Activated B cell treated with CpG ODN at 0.5 μM for 24 hours (primary cell): ENCODE measurements at regions not wholly inside any gene's neighbourhood (a gene's known extent, or its start where the extent isn't known, plus 50 kb on each side); places are given as distances from the start of the nearest gene placed in this dataset.

Experiments used
- ATAC-seq: fragments of 200-7000 bp; cut with Tn5 transposase; one replicate; pipeline ENCODE4 v1.10.0; 2021; ENCODE audit warnings: low read depth, mild to moderate bottlenecking, moderate library complexity
- CTCF ChIA-PET: fragments of 350-600 bp; sonication (Branson Sonifier 250); formaldehyde crosslinking; loops from one replicate; lab custom pipeline; 2021; ENCODE audit warnings: antibody characterized with exemption; lab: Charles Lee
- POLR2A ChIA-PET: fragments of 350-600 bp; sonication (Branson Sonifier 250); formaldehyde crosslinking; loops from one replicate; lab custom pipeline; 2021; ENCODE audit warnings: antibody characterized with exemption; lab: Charles Lee
- DNase-seq: peaks from one replicate; pipeline ENCODE4 v3.0.0; 2022
- H3K27ac Mint-ChIP-seq: one replicate; pipeline ENCODE4 v1.8.0; 2020; ENCODE audit warnings: mixed read lengths
- H3K27me3 Mint-ChIP-seq: one replicate; pipeline ENCODE4 v1.8.0; 2021; ENCODE audit warnings: mixed read lengths
- H3K36me3 Mint-ChIP-seq: one replicate; pipeline ENCODE4 v1.8.0; 2021; ENCODE audit warnings: low read depth, mixed read lengths
- H3K4me1 Mint-ChIP-seq: one replicate; pipeline ENCODE4 v1.8.0; 2021; ENCODE audit warnings: mixed read lengths
- H3K4me3 Mint-ChIP-seq: one replicate; pipeline ENCODE4 v1.8.0; 2020; ENCODE audit warnings: mild to moderate bottlenecking, mixed read lengths
- H3K9me3 Mint-ChIP-seq: one replicate; pipeline ENCODE4 v1.8.0; 2020; ENCODE audit warnings: mixed read lengths
- intact Hi-C: fragments of 100-400 bp; cut with micrococcal nuclease; formaldehyde crosslinking; loops from one replicate; pipeline ENCODE4 v1.15.1; 2024
- TF ChIP-seq, protein P1 (sequence below): fragments of 200-600 bp; IDR thresholded peaks from one replicate; pipeline ENCODE4 v1.8.0; 2022; ENCODE audit warnings: antibody characterized with exemption, mild to moderate bottlenecking

DNA sequence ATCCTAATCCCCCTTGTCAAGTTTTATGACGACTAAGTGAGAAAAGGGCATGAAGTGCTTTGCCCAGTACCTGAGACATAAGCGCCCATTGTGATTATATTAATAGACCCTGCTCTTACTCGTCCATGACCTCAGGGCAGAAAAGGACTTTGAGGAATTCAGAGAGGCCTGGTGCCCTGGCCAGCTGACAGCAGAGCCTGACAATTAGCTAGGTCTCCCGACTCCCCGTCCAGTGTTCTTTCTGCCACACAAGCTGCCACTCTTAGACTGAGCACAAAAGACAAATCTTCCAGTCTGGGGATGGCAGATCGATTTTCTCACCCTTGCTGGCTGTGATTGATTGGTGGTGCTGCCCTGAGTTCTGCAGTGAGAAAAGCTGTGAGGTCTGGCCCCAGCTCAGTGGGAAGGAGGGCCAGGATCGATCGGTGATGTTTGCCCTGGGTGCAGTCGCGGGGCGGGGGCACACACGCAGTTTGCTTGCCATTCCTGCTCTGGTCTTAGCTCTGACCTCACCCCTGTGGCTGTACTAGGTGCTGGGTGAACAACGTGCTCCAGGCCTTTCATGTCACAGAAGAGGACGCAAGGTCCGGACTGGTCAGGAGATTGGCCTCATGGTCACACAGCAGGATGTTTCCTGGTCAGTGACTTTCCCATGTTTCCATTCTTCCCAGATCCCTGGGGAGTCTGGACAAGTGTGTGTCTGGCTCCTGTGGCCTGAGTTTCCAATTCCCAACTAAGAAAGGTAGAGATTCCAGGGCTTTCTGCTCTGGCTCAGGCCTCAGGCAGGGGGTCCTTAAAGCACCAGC lies 67.4 kb upstream of the TLE3 start:
- no peaks in the 10 kb centered on the region for H3K9me3 Mint-ChIP-seq
- TF ChIP-seq, protein P1, sequence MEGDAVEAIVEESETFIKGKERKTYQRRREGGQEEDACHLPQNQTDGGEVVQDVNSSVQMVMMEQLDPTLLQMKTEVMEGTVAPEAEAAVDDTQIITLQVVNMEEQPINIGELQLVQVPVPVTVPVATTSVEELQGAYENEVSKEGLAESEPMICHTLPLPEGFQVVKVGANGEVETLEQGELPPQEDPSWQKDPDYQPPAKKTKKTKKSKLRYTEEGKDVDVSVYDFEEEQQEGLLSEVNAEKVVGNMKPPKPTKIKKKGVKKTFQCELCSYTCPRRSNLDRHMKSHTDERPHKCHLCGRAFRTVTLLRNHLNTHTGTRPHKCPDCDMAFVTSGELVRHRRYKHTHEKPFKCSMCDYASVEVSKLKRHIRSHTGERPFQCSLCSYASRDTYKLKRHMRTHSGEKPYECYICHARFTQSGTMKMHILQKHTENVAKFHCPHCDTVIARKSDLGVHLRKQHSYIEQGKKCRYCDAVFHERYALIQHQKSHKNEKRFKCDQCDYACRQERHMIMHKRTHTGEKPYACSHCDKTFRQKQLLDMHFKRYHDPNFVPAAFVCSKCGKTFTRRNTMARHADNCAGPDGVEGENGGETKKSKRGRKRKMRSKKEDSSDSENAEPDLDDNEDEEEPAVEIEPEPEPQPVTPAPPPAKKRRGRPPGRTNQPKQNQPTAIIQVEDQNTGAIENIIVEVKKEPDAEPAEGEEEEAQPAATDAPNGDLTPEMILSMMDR = no peak
- ChIA-PET CTCF (no interaction called here), POLR2A (no interaction called here)
- H3K27ac Mint-ChIP-seq = no peak overlapping the region
- H3K4me1 Mint-ChIP-seq = peaks cover 7% of the 10 kb centered on the region
- peaks cover 2% of the 10 kb centered on the region for H3K27me3 Mint-ChIP-seq
- no peak overlapping the region for H3K4me3 Mint-ChIP-seq
- ATAC-seq = no peak
- DNase-seq = no peak
- intact Hi-C loops = no loop called here
- no peaks in the 10 kb centered on the region for H3K36me3 Mint-ChIP-seq

DNA sequence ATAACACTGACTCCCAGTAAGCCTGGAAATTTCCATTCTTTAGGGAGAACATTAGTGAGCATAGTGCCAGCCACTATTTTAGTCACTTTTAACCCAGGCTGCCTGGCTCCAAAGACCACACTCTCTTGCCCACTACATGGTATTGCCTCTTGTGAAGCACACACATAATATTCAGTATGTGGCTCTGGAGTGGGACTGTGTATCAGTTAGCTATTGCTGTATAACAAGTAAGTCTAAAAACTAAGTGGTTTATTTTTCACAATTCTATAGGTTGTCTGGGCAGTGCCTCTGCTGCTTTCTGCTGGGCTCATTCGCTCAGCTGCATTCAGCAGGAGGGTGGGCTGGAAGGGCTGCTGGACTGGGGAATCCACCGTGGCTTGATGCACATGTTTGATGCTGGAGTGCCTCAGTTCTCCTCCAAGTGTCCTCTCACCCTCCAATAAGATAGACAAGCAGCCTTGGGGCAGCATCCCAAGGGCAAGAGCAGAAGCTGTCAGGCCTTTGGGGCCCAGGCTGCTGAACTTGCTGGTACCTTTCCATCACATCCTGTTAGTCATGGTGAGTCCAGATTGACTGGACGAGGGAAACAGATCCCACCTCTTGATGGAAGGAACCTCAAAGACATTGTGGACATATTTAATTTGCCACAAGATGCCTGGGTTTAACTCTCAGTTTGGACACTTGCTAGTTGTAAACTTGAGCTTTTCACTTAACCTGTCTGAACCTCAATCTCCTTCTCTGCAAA lies 66.6 kb upstream of the TLE3 start:
- CTCF ChIA-PET = no interaction called here
- no peak for ATAC-seq
- no peak for DNase-seq
- TF ChIP-seq, protein P1 = no peak
- H3K4me1 Mint-ChIP-seq = peaks cover 15% of the 10 kb centered on the region
- no peaks in the 10 kb centered on the region for H3K36me3 Mint-ChIP-seq
- intact Hi-C loops = no loop called here
- peaks cover 10% of the 10 kb centered on the region for H3K27me3 Mint-ChIP-seq
- no peak overlapping the region for H3K27ac Mint-ChIP-seq
- POLR2A ChIA-PET = no interaction called here
- no peak overlapping the region for H3K4me3 Mint-ChIP-seq
- H3K9me3 Mint-ChIP-seq = no peaks in the 10 kb centered on the region

DNA sequence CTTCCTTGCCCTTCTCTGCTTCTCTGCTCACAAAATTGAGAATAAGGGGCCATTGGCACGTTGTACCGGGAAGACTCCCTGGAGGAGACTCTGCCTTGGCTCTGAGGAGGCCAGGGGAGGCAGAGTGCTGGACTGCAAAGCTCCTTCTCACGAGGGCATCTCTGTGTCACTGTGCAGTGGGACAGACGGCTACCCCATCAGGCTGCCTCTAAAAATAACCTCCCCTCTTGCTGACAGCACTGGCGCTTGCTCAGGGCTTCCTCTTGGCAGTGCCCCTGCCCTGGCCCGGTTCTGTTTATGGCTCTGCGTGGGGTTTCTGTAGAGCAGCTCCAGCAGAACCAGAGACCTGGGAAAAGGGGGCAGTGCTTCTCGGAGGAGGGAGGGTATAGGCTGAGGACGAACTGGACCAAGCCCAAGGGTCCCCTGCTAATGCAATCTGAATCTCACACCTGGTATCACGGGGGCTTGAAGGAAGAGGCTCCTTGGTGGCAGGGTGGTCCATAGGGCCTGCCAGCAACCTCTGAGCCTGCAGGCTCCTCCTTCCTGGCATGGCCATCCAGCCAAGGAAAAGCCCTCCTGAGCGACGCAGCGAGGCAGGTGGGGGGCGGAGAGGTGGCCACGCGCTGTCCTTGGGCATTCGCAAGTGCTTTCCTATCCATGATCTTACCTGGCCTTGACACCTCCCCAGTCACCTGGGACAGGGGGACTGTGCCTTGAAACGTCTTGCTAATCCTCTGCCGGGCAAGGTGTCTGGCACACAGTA lies 63.3 kb upstream of the TLE3 start:
- peaks cover 15% of the 10 kb centered on the region for H3K4me1 Mint-ChIP-seq
- DNase-seq (no peak), ATAC-seq (no peak)
- ChIA-PET POLR2A (interaction anchor here (0.6 kb wide), 1 partner anchor 25 kb away, joined by 3 read pairs; no protein-coding TSS in a partner anchor), CTCF (no interaction called here)
- TF ChIP-seq, protein P1 = no peak
- peaks cover 10% of the 10 kb centered on the region for H3K27me3 Mint-ChIP-seq
- intact Hi-C loops = no loop called here
- no peaks in the 10 kb centered on the region for H3K9me3 Mint-ChIP-seq
- H3K36me3 Mint-ChIP-seq = no peaks in the 10 kb centered on the region
- H3K27ac Mint-ChIP-seq = no peak overlapping the region
- no peak overlapping the region for H3K4me3 Mint-ChIP-seq

DNA sequence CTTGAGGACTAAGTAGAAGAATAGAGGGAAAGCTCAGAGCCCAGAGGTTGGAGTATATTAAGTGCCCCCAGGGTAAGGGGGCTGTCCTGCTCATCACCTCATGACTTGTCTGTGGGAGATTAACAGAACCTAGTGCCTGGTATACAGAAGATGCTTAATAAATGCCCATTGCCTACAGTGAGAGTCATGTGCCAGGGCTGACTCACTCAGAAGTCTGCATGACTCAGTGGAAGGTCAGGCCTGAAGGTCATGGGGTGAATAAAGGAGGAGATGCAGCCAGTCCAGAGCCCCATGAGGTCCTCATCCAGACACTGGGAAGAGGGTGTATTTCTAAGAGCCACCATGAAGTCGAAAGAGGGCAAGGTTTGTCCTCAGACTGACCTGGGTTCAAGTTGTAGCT lies 62.5 kb upstream of the TLE3 start:
- Mint-ChIP-seq H3K36me3 (no peaks in the 10 kb centered on the region), H3K4me1 (peaks cover 15% of the 10 kb centered on the region), H3K27ac (no peak overlapping the region), H3K4me3 (no peak overlapping the region), H3K27me3 (peaks cover 12% of the 10 kb centered on the region), H3K9me3 (no peaks in the 10 kb centered on the region)
- TF ChIP-seq, protein P1 = no peak
- POLR2A ChIA-PET = no interaction called here
- DNase-seq (no peak), ATAC-seq (peak; percentile 61)
- CTCF ChIA-PET = interaction anchor here (1.1 kb wide), 1 partner anchor 256 kb away, joined by 3 read pairs; no protein-coding TSS in a partner anchor
- intact Hi-C loops = no loop called here

DNA sequence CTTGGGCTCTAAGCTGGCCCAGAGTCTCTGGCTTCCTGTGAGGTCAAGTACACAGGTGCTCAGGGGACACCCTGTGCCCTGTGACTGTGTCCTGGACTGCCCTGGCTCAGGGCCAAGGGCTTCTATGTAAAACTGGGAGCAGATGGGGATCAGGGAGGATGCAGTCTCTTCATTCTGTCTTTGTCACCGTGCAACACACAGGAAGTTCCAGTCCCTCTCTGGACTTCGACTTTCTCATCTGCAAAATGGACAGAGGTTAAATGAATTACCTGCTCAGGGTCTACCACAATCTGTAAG lies 61.9 kb upstream of the TLE3 start:
- DNase-seq = no peak
- intact Hi-C loops = no loop called here
- POLR2A ChIA-PET = no interaction called here
- peaks cover 15% of the 10 kb centered on the region for H3K27me3 Mint-ChIP-seq
- ATAC-seq = no peak
- no peaks in the 10 kb centered on the region for H3K36me3 Mint-ChIP-seq
- no peak overlapping the region for H3K4me3 Mint-ChIP-seq
- H3K27ac Mint-ChIP-seq = no peak overlapping the region
- H3K4me1 Mint-ChIP-seq = peaks cover 15% of the 10 kb centered on the region
- no peaks in the 10 kb centered on the region for H3K9me3 Mint-ChIP-seq
- CTCF ChIA-PET = interaction anchor here (1.1 kb wide), 1 partner anchor 256 kb away, joined by 3 read pairs; no protein-coding TSS in a partner anchor
- TF ChIP-seq, protein P1 = no peak
